ENCODE measurements at regions not wholly inside any gene's neighbourhood (a gene's known extent, or its start where the extent isn't known, plus 50 kb on each side); places are given as distances from the start of the nearest gene placed in this dataset.
"Not testable (repeated sequence)": the region's sequence is repeated elsewhere in the genome, so short reads cannot be mapped to it uniquely, and the experiment has no call there.

DNA sequence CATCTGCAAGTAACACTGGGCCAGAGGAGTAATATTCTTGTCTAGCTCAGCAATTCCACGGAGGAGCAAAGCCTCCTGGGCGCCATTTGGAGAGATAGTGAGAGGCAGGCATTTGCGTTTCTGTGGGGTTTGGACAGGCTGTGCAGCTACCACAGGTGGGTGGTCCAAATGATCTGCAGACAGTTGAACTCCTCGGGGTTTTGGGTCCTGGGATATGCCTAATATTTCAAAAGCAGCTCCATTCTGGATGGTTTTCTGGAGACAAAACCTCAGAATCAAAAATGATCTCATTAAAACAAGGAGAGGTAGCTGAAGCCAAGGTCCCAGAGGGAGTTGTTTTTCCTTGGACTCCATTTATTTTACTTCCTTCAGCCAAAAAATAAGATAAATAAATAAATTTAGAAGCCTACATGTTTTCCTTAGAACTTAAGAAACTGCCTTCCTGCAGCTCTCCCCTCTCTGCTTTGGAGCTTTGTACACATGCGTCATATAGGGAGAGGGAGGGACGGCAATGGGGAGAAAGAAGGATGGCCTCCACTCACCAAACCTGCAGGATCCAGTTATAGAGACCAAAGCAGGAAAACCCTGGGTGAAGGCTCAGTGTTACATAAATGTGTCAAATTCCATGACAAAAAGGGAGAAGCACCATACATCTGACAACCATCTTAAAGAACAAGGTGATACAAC lies 227.3 kb upstream of the DAAM1 start:
- DNase-seq = no peak

- no peak for DNase-seq
Observed at GRCh38 chr14:58963873-58964597, 224.4 kb upstream of the DAAM1 start.

DNA sequence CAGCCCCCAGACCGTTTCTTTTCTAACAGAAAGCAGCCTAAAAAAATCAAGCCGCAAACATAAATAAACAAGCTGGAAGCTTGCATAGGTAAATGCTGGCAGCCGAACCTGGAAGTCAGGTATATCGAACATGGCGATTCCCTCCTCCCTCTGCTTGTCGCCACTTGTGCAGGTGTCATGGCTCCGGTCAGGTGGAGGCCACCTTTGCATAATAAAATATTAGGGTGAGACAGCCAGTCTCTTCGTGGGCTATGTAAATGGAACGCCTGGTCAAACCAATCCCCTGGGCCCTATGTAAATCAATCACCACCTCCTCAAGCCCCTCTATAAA lies 223.9 kb upstream of the DAAM1 start:
- no peak for DNase-seq

DNA sequence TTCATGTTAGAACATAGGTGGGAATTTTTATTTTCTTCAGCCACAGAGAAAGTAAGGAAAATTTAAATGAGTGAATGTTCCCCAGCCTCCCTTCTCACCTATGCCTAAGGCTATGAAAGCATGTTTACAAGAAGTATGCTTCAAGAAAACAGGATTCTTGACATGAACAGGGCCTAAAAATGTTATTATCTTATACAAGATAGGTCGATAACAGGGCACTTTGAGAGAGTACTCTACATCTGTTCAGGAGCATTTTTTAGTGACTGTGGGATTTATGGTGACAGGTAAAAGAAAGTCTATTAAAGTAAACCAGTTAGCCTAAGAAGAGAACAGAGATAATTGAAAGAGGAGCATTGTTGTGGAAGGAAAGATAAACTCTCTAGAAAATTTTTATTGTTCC lies 222.9 kb upstream of the DAAM1 start:
- DNase-seq = no peak

- no peak for DNase-seq
Observed at GRCh38 chr14:58966997-58967396, 221.5 kb upstream of the DAAM1 start.

DNA sequence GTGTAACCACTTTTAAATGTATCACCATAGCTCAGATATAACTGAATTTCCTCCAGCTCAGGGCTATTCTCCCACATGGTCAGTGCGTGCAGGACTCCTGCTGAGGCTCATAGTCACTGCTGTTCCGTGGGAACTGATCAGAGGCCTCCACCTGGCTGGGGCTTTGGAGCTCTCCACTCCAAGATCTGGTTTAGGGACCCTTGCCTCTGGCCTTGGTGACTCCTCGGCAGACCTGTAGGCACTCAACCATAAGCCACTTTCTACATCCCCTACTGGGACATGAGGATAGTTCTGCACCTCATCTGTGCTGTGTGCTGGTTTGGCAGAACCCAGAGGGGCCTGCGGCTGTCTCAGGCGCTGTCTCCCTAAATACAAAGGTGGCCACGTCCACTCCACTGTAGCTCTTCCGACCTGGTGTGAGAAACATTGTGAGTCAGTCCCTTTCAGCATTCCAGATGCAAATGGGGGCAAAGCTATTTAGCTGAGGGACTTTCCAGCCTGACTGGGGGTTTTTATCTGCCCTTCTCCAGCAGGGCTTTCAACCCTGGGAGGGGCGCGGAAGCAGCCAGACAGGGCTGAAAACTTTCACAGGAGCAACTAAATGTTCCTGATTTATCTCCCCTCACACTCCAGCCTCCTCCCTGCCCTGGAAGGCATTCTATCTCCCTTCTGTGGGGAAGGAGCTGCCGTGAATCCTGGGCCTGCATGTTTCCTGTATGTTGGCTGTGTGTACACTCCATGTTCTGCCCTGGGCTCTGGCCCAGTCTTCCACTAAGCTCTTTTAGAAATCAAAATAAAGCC lies 218.3 kb upstream of the DAAM1 start:
- DNase-seq = no peak

DNA sequence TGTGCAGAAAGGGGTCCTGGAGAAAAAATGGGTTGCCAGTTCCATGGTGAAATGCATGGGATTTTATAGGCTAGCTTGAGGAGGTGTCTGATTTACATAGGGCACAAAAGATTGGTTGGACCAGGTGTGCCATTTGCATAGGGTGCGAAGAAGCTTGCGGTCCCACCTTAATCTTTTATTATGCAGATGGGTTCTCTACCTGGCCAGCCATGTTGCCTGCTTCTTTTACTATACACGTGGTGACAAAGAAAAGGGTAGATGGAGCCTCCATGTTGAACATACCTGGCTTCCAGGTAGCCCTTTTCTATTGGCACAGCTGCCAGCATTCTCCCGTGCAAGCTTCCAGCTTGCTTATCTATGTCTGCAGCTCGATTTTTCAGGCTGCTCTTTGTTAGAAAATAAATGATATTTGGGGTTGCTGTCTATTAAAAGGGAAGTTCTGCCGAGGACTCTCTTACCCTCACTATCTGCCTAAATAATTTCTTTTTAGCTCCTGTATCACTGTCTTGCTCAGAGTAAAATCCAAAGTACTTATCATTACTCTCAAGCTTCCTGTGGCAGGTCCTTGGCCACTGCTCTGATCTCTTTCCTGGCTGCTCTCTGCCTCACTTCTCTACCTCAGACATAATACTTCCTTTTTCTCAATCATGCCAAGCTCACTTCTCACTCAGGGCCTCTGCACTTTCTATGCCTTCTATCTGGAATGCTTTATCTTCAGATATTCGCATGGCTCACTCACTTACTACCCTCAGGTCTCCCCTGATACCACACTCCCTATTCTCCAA lies 216.0 kb upstream of the DAAM1 start:
- no peak for DNase-seq

DNA sequence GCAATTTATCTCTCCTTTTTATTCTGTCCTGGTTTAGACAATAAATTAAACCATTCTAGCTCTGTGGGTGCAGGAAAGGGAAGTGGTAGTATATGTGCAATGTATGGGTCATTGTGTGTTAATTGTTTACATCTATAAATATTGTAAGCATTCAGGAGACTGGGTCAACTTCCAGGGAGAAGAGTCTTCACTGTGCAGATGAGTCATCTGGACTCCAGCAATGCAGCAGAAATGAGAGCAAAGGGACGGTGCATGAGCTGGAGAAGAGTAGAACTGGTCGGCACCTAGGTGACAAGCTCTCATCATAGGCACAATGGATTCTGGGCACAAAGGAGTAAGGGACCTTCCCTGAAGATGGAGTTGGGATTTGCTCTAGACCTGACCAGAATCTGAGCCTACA lies 211.1 kb upstream of the DAAM1 start:
- no peak for DNase-seq

GRCh38 chr14:58978343-58978742 lies 210.1 kb upstream of the DAAM1 start:
- no peak for DNase-seq

- no peak for DNase-seq
Observed at GRCh38 chr14:58979325-58979724, 209.1 kb upstream of the DAAM1 start.

GRCh38 chr14:58981840-58982239 lies 206.6 kb upstream of the DAAM1 start:
- DNase-seq = no peak

- DNase-seq = no peak
Observed at GRCh38 chr14:58985786-58986185, 202.7 kb upstream of the DAAM1 start.

DNA sequence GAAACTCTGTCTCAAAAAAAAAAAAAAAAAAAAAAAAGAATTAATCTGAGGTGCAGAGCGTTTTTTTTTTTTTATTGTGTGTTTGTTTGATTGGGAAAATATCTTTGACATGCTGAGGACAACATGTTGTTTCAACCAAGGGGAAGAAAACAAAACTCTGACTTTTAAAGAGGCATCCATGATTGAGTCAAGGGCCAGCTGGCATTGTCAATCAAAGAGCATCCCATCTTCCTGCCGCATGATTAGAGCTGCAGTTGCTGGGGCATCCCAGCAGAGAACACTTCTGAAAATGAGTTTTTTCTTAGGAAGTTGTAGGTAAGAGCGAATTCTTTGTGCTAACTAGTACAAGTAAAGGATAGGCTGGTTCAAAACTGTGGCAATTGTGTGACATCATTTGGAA lies 200.9 kb upstream of the DAAM1 start:
- no peak for DNase-seq

DNA sequence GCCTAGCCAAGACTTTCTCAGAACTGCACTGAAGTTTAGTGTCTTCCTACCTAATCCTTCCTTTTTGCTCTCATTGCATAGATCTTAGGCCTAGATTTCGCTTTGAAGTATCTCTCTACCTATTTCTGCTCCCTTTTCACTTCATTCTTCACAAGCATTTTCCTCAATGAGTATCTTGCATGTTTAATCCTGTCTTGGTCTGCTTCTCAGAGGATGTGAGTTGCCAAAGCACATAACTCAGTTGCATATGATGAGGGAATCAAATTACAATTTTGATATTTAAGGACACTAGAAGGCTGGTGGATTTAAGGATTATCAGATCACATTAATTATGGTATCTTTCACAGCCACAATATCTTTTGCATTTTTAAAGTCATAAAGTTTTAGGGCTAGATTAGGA lies 195.5 kb upstream of the DAAM1 start:
- DNase-seq = no peak

DNA sequence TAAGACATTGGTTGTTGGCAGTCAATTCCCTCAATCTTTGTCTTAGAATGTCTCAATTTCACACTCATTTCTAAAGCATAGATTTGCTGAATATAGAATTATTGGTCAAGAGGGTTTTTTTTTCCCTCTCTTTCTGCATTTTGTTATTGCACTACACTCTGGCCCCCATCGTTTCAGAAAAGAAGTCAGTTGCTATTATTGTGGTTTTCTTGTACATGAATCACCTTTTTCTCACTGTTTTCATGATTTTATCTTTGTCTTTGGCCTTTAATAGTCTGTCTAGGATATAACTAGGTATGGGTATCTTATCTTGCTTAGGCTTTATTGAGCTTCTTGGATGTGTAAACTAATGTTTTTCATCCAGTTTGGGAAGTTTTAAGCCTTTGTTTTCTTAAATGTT lies 194.3 kb upstream of the DAAM1 start:
- no peak for DNase-seq

DNA sequence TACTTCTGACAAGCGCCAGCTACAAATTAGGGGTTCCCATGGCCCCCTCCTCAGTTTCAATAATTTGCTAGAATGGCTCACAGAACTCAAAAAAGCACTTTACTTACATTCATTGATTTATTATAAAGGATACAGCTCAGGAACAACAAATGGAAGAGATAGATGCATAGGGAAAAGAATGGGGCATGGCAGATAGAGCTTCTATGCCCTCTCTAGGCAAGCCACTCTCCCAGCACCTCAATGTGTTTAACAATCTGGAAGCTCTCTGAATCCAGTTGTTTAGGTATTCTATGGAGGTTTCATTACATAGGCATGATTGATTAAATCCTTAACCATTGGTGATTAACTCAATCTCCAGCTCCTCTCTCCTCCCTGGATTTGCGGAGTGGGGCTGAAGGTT lies 184.5 kb upstream of the DAAM1 start:
- DNase-seq = no peak

DNA sequence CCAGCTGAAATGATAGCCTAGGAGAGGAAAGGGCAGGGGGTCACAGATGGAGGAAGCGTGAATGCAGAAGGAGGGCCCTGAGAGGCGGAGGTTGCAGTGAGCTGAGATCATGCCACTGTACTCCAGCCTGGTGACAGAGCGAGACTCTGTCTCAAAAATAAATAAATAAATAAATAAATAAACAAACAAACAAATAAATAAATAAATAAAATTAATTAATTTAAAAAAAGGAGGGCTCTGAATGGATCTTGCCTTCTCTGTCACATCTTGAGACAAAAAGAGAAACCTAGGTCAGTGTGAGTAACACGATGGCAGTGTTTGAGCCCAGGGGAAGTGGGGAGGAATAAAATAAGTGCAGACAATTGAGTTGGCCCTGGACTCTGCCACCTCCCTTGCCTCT lies 182.3 kb upstream of the DAAM1 start:
- DNase-seq = not testable (repeated sequence)

GRCh38 chr14:59009967-59010366 lies 178.5 kb upstream of the DAAM1 start:
- DNase-seq = no peak

DNA sequence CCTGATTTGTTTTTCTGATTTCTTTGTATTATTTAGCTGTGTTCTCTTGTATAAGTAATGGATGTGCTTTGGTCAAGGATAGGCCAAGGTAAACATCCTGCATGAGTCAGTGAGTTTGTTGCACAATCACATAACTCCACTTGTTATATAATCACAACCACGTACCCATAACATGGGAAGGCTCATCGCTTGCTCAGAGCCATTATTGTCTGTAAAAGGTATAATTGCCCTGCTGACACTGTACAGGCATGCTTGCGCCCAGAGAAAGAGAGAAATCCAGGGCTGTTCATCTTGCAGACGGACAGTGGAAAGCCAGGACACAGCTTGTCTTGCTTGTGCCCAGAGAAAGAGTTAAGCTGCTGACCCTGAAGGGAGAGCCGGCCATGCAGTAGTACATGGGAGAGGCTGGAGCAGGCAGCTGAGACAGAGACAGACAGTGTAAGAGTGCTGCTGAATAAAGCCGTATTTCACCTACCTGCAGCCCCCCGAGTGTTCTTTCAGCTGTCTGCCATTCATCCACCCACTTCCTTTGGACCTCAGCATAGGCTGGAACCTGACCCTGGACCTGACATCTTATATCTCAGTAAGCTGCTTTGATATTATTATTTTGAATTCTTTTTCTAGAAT lies 174.7 kb upstream of the DAAM1 start:
- DNase-seq = no peak

DNA sequence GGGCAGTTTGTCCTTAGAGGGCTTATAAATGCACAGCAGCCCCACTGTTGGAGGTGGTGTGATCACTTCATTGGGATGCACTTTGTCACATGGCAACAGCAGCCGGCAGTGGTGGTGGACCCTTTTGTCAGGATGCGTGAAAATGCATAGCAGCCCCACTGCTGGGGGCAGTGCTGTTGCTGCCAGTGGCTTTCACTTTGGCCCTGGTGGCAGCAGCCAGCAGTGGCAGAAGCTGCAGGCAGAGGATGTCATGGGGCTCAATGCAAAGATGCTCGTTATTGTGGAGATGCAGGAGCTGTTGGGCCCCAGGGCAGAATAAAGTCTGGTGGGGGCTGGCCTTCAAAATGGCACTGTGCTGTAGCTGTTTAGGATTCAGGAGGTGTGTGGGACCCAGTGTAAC lies 173.0 kb upstream of the DAAM1 start:
- no peak for DNase-seq

DNA sequence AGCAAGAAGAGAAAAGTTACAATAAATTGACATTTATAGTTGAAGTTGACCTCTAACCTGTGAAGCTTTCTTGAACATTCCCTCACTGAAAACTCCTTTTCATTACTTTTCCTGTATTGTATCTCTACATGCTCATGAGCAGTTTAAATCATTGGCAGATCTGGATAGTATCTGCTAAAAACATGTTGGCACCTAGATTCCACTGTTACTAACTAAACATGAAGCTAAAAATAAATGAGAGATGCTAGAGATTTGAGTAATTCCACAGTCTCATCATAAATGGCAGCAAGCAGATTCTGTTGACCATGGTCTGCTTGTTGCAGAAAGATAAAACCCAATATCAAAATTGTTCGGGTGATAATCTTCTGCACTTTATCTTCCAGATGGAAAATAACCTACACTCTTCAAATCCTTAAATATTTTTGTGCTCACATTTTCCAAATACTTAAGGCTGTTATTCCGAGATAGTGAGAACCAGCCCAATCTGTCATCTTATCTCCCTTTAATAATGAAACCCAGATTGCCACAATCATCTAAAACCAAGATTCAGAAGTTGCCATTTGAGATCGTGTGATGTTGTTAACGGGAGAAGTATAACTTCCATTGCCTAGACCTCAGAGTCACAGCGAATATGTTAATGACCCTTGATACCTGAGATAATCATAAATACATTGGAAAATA lies 171.0 kb upstream of the DAAM1 start:
- DNase-seq = no peak

- DNase-seq = no peak
Observed at GRCh38 chr14:59018460-59018859, 170.0 kb upstream of the DAAM1 start.

All from CD4-positive, alpha-beta T cell treated with Interleukin-4 for 4 hours (primary cell).